ENCODE measurements at regions not wholly inside any gene's neighbourhood (a gene's known extent, or its start where the extent isn't known, plus 50 kb on each side); places are given as distances from the start of the nearest gene placed in this dataset.

DNA sequence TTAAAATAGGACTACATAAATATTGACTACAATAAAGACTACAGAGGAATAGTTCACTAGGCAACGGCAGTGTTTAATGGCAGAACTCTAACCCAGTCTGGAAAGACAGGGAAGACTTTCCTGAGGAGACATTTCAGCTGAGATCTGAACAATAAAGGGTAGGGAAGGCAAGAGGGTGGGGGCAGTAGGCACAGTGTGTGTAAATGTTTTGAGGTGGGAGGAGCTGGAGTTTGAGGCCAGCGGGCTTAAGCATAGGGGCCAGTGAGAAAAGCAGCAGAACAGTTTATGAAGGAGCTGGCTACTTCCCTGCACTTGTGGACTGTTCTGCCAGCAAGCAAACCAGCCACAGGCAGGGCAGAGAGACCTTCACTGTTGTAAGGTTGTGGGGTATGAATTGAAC lies 76.6 kb upstream of the UGP2 start:
- Histone ChIP-seq H3K36me3 (ENCODE audit: insufficient read depth, low read length) (no peaks in the 10 kb centered on the region), H3K4me3 (ENCODE audit: low read length) (no peak overlapping the region), H3K9me3 (replicated peaks; ENCODE audit: low read length) (peaks cover 7% of the 10 kb centered on the region), H3K4me1 (ENCODE audit: control insufficient read depth, insufficient read depth, low read length) (peaks cover 30% of the 10 kb centered on the region), H3K4me2 (ENCODE audit: low read length) (no peak overlapping the region), H3K9ac (ENCODE audit: low read depth, low read length) (no peak overlapping the region), H3K27me3 (ENCODE audit: control insufficient read depth, insufficient read depth, low read length) (no peaks in the 10 kb centered on the region)

DNA sequence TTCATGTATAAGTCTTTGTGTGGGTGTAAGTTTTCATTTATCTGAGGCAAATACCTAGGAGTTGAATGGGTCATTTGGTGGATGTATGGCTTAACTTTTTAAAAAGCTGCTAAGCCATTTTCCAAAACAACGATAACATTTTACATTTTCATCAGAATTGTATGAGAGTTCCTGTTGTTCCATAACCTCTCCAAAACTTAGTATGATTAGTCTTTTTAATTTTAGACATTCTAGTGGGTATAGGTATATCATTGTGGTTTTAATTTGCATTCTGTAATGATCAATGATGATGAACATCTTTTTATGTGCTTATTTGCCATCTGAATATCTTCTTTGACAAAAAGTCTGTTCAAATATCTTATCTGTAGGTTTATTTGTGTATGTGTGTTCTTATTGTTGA lies 74.4 kb upstream of the UGP2 start:
- Histone ChIP-seq H3K9ac (ENCODE audit: low read depth, low read length) (no peak overlapping the region), H3K27me3 (ENCODE audit: control insufficient read depth, insufficient read depth, low read length) (no peaks in the 10 kb centered on the region), H3K36me3 (ENCODE audit: insufficient read depth, low read length) (no peaks in the 10 kb centered on the region), H3K9me3 (replicated peaks; ENCODE audit: low read length) (peaks cover 7% of the 10 kb centered on the region), H3K4me3 (ENCODE audit: low read length) (no peak overlapping the region), H3K4me1 (ENCODE audit: control insufficient read depth, insufficient read depth, low read length) (peaks cover 30% of the 10 kb centered on the region), H3K4me2 (ENCODE audit: low read length) (no peak overlapping the region)

GRCh38 chr2:63768051-63768450 lies 73.6 kb upstream of the UGP2 start:
- no peak overlapping the region for H3K4me3 ChIP-seq (ENCODE audit: low read length)
- peaks cover 7% of the 10 kb centered on the region for H3K9me3 ChIP-seq (replicated peaks; ENCODE audit: low read length)
- H3K9ac ChIP-seq (ENCODE audit: low read depth, low read length): no peak overlapping the region
- H3K4me2 ChIP-seq (ENCODE audit: low read length): no peak overlapping the region
- no peaks in the 10 kb centered on the region for H3K36me3 ChIP-seq (ENCODE audit: insufficient read depth, low read length)
- H3K4me1 ChIP-seq (ENCODE audit: control insufficient read depth, insufficient read depth, low read length): peaks cover 23% of the 10 kb centered on the region
- H3K27me3 ChIP-seq (ENCODE audit: control insufficient read depth, insufficient read depth, low read length): no peaks in the 10 kb centered on the region

GRCh38 chr2:63769915-63770314 lies 71.8 kb upstream of the UGP2 start:
- peaks cover 5% of the 10 kb centered on the region for H3K4me1 ChIP-seq (ENCODE audit: control insufficient read depth, insufficient read depth, low read length)
- no peaks in the 10 kb centered on the region for H3K36me3 ChIP-seq (ENCODE audit: insufficient read depth, low read length)
- no peaks in the 10 kb centered on the region for H3K27me3 ChIP-seq (ENCODE audit: control insufficient read depth, insufficient read depth, low read length)
- no peak overlapping the region for H3K4me3 ChIP-seq (ENCODE audit: low read length)
- no peak overlapping the region for H3K4me2 ChIP-seq (ENCODE audit: low read length)
- H3K9me3 ChIP-seq (replicated peaks; ENCODE audit: low read length): peaks cover 7% of the 10 kb centered on the region
- no peak overlapping the region for H3K9ac ChIP-seq (ENCODE audit: low read depth, low read length)

DNA sequence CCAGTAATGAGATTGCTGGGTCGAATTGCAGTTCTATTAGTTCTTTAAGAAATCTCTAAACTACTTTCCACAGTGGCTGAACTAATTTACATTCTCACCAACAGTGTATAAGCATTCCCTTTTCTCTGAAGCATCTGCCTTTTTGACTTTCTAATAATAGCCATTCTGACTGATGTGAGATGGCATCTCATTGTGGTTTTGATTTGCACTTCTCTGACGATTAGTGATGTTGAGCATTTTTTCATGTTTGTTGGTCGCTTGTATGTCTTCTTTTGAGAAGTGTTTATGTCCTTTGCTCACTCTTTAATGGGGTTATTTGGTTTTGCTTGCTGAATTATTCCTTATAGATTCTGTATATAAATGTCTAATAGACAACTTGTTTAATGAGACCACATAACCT lies 69.6 kb upstream of the UGP2 start:
- Histone ChIP-seq H3K9ac (ENCODE audit: low read depth, low read length) (no peak overlapping the region), H3K27me3 (ENCODE audit: control insufficient read depth, insufficient read depth, low read length) (no peaks in the 10 kb centered on the region), H3K4me1 (ENCODE audit: control insufficient read depth, insufficient read depth, low read length) (no peaks in the 10 kb centered on the region), H3K4me3 (ENCODE audit: low read length) (no peak overlapping the region), H3K9me3 (replicated peaks; ENCODE audit: low read length) (peaks cover 6% of the 10 kb centered on the region), H3K36me3 (ENCODE audit: insufficient read depth, low read length) (no peaks in the 10 kb centered on the region), H3K4me2 (ENCODE audit: low read length) (no peak overlapping the region)

GRCh38 chr2:63775191-63775590 lies 66.5 kb upstream of the UGP2 start:
- Histone ChIP-seq H3K4me1 (ENCODE audit: control insufficient read depth, insufficient read depth, low read length) (no peaks in the 10 kb centered on the region), H3K27me3 (ENCODE audit: control insufficient read depth, insufficient read depth, low read length) (no peaks in the 10 kb centered on the region), H3K4me2 (ENCODE audit: low read length) (no peak overlapping the region), H3K9me3 (replicated peaks; ENCODE audit: low read length) (no peaks in the 10 kb centered on the region), H3K4me3 (ENCODE audit: low read length) (no peak overlapping the region), H3K9ac (ENCODE audit: low read depth, low read length) (no peak overlapping the region), H3K36me3 (ENCODE audit: insufficient read depth, low read length) (no peaks in the 10 kb centered on the region)

DNA sequence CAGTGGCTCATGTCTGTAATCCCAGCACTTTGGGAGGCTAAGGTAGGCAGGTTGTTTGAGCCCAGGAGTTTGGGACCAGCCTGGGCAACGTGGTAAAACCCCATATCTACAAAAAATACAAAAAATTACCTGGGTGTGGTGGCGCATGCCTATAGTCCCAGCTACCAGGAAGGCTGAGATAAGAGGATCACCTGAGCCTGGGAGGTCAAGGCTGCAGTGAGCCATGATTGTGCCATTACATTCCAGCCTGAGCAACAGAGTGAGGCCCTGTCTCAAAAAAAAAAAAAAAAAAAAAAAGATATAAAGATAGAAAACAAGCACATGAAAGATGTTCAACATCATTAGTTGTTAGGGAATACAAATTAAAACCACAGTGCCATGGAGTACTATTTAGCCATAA lies 65.3 kb upstream of the UGP2 start:
- no peaks in the 10 kb centered on the region for H3K4me1 ChIP-seq (ENCODE audit: control insufficient read depth, insufficient read depth, low read length)

GRCh38 chr2:63777816-63778215 lies 63.9 kb upstream of the UGP2 start:
- Histone ChIP-seq H3K4me2 (ENCODE audit: low read length) (no peak overlapping the region), H3K36me3 (ENCODE audit: insufficient read depth, low read length) (no peaks in the 10 kb centered on the region), H3K4me3 (ENCODE audit: low read length) (no peak overlapping the region), H3K9me3 (replicated peaks; ENCODE audit: low read length) (no peaks in the 10 kb centered on the region), H3K27me3 (ENCODE audit: control insufficient read depth, insufficient read depth, low read length) (no peaks in the 10 kb centered on the region), H3K4me1 (ENCODE audit: control insufficient read depth, insufficient read depth, low read length) (no peaks in the 10 kb centered on the region), H3K9ac (ENCODE audit: low read depth, low read length) (no peak overlapping the region)

More for the DNA sequence above, 65.3 kb upstream of the UGP2 start:
- Histone ChIP-seq H3K4me3 (ENCODE audit: low read length) (no peak overlapping the region), H3K9ac (ENCODE audit: low read depth, low read length) (no peak overlapping the region), H3K9me3 (replicated peaks; ENCODE audit: low read length) (no peaks in the 10 kb centered on the region), H3K36me3 (ENCODE audit: insufficient read depth, low read length) (no peaks in the 10 kb centered on the region), H3K4me2 (ENCODE audit: low read length) (no peak overlapping the region), H3K27me3 (ENCODE audit: control insufficient read depth, insufficient read depth, low read length) (no peaks in the 10 kb centered on the region)

- Histone ChIP-seq H3K36me3 (ENCODE audit: insufficient read depth, low read length) (no peaks in the 10 kb centered on the region), H3K4me2 (ENCODE audit: low read length) (no peak overlapping the region), H3K4me1 (ENCODE audit: control insufficient read depth, insufficient read depth, low read length) (no peaks in the 10 kb centered on the region), H3K9me3 (replicated peaks; ENCODE audit: low read length) (no peaks in the 10 kb centered on the region), H3K4me3 (ENCODE audit: low read length) (no peak overlapping the region), H3K9ac (ENCODE audit: low read depth, low read length) (no peak overlapping the region), H3K27me3 (ENCODE audit: control insufficient read depth, insufficient read depth, low read length) (no peaks in the 10 kb centered on the region)
Measured at GRCh38 chr2:63778391-63778790, 63.3 kb upstream of the UGP2 start.

DNA sequence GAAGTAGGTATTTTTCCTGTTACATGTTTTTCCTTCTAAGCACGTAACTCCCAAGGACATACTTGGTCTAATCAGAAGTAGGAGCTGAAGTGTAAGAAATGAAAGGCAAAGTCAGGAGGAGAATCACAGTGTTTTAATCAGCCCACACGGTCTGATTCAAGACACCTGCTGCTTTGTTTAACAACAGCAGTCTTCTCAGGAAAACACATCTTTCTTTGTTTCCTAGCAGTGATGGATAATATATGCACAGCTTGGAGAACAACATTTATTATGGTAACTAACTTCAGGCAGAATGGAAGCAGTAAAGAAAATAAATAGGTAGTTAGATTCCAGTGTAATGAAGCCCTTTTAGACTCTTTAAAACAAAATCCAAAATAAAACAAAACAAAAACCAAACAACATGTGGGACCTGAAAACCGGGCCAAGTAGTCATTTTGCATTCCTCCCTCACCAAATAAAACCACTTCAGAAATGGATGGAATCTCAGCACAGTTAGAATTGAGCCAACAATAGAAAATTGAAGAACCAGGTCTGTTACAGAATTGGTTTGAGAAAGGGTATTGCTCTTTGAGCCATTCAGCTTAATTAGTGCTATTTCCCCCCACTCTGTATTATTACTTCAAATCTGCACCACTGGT lies 61.1 kb upstream of the UGP2 start:
- H3K36me3 ChIP-seq (ENCODE audit: insufficient read depth, low read length): no peaks in the 10 kb centered on the region
- no peak overlapping the region for H3K4me3 ChIP-seq (ENCODE audit: low read length)
- H3K4me1 ChIP-seq (ENCODE audit: control insufficient read depth, insufficient read depth, low read length): no peaks in the 10 kb centered on the region
- H3K4me2 ChIP-seq (ENCODE audit: low read length): no peak overlapping the region
- H3K9ac ChIP-seq (ENCODE audit: low read depth, low read length): no peak overlapping the region
- H3K27me3 ChIP-seq (ENCODE audit: control insufficient read depth, insufficient read depth, low read length): no peaks in the 10 kb centered on the region
- H3K9me3 ChIP-seq (replicated peaks; ENCODE audit: low read length): no peaks in the 10 kb centered on the region

DNA sequence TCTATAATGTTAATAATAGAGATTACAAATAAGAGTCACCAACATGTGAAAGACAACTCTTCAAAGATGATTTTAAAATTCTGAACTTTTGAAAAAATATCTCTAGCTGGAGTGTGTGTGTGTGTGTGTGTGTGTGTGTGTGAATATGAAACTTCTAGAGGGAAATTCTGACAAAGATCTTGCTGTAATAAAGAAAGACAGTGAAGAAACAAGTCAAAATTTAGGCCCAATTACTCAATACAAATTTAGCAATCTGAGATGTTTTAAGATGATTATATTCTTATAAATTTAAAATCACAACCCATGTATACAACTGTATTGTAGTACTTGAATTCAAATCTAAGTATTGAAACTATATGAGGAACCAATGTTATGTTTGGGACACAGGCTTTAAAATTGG lies 57.2 kb upstream of the UGP2 start:
- Histone ChIP-seq H3K9ac (ENCODE audit: low read depth, low read length) (no peak overlapping the region), H3K4me3 (ENCODE audit: low read length) (no peak overlapping the region), H3K9me3 (replicated peaks; ENCODE audit: low read length) (no peaks in the 10 kb centered on the region), H3K27me3 (ENCODE audit: control insufficient read depth, insufficient read depth, low read length) (no peaks in the 10 kb centered on the region), H3K4me2 (ENCODE audit: low read length) (no peak overlapping the region), H3K4me1 (ENCODE audit: control insufficient read depth, insufficient read depth, low read length) (peaks cover 30% of the 10 kb centered on the region), H3K36me3 (ENCODE audit: insufficient read depth, low read length) (no peaks in the 10 kb centered on the region)

GRCh38 chr2:63785096-63785495 lies 56.6 kb upstream of the UGP2 start:
- Histone ChIP-seq H3K36me3 (ENCODE audit: insufficient read depth, low read length) (no peaks in the 10 kb centered on the region), H3K9ac (ENCODE audit: low read depth, low read length) (no peak overlapping the region), H3K4me2 (ENCODE audit: low read length) (no peak overlapping the region), H3K4me1 (ENCODE audit: control insufficient read depth, insufficient read depth, low read length) (peaks cover 37% of the 10 kb centered on the region), H3K4me3 (ENCODE audit: low read length) (no peak overlapping the region), H3K27me3 (ENCODE audit: control insufficient read depth, insufficient read depth, low read length) (no peaks in the 10 kb centered on the region), H3K9me3 (replicated peaks; ENCODE audit: low read length) (no peaks in the 10 kb centered on the region)

All from skeletal muscle satellite cell (primary cell).